ENCODE measurements at regions not wholly inside any gene's neighbourhood (a gene's known extent, or its start where the extent isn't known, plus 50 kb on each side); places are given as distances from the start of the nearest gene placed in this dataset.

- no peak overlapping the region for H3K9ac ChIP-seq (ENCODE audit: low read depth, low read length)
- in situ Hi-C loops (cut with MboI; ENCODE audit: low sequenced_read_pairs), result no loop called here
- H3K4ac ChIP-seq (ENCODE audit: low read depth, low read length), result no peak overlapping the region
- H4K20me1 ChIP-seq (ENCODE audit: insufficient read depth, low read length), result no peaks in the 10 kb centered on the region
- no peaks in the 10 kb centered on the region for H3K79me1 ChIP-seq (ENCODE audit: low read depth in 1 of 2, low read length in 2 of 2)
- no peak overlapping the region for H2BK20ac ChIP-seq (ENCODE audit: low read depth, low read length)
- peaks cover 52% of the 10 kb centered on the region for H3K27me3 ChIP-seq (ENCODE audit: control insufficient read depth, insufficient read depth, low read length)
- ATAC-seq (ENCODE audit: low read depth), result no peak
- dilution Hi-C loops (cut with HindIII; ENCODE audit: low sequenced_read_pairs, unreplicated experiment), result no loop called here
- no peak overlapping the region for H3K27ac ChIP-seq (ENCODE audit: insufficient read depth, low read length)
- H2AK9ac ChIP-seq (replicated peaks; ENCODE audit: low read depth, low read length, poor library complexity), result no peak overlapping the region
- no peak overlapping the region for H3K18ac ChIP-seq (ENCODE audit: low read depth, low read length)
- H3K9me1 ChIP-seq (ENCODE audit: insufficient read depth, low read length), result no peaks in the 10 kb centered on the region
- no peaks in the 10 kb centered on the region for H3K9me3 ChIP-seq (ENCODE audit: control insufficient read depth, insufficient read depth, low read length)
- no TSS peak for BruUV-seq (replicated peaks)
- no peaks in the 10 kb centered on the region for H3K4me1 ChIP-seq (ENCODE audit: control insufficient read depth, insufficient read depth, low read length)
- H3K4me2 ChIP-seq (ENCODE audit: low read depth, low read length), result no peak overlapping the region
- ChIA-PET CTCF (interaction anchor here (0.6 kb wide), 1 partner anchor 235 kb away, joined by 3 read pairs; no protein-coding TSS in a partner anchor), POLR2A (ENCODE audit: unreplicated experiment) (no interaction called here)
- H2AK5ac ChIP-seq (ENCODE audit: low read depth, low read length), result no peak overlapping the region
- H4K5ac ChIP-seq (ENCODE audit: low read depth, low read length), result no peak overlapping the region
- no peak overlapping the region for H3K23ac ChIP-seq (ENCODE audit: low read depth, low read length)
- H3K36me3 ChIP-seq (ENCODE audit: control insufficient read depth, insufficient read depth, low read length), result no peaks in the 10 kb centered on the region
- H4K8ac ChIP-seq (ENCODE audit: low read depth in 2 of 2, low read length in 2 of 2), result no peak overlapping the region
- no peak overlapping the region for H2AFZ ChIP-seq (replicated peaks; ENCODE audit: low read length, poor library complexity)
- no peak overlapping the region for H2BK120ac ChIP-seq (ENCODE audit: low read depth, low read length)
- H2BK5ac ChIP-seq (ENCODE audit: low read depth, low read length, poor library complexity, severe bottlenecking), result no peak overlapping the region
- H3K4me3 ChIP-seq (ENCODE audit: insufficient read depth, low read depth, low read length), result no peak overlapping the region
- intact Hi-C loops (cut with micrococcal nuclease), result no loop called here
- no peak overlapping the region for H3K14ac ChIP-seq (replicated peaks; ENCODE audit: low read depth, low read length)
- DNase-seq, result no peak
- H3K56ac ChIP-seq (ENCODE audit: extremely low read depth, insufficient read depth, low read length), result no peak overlapping the region
- H2BK15ac ChIP-seq (ENCODE audit: low read depth, low read length), result no peak overlapping the region
- TF ChIP-seq POLR2A (IDR thresholded peaks at IDR 0.05; ENCODE audit: low read depth, low read length), result no peak
- TF ChIP-seq RAD21 (IDR thresholded peaks at IDR 0.05; ENCODE audit: low read length), result no peak
- TF ChIP-seq FOS (IDR thresholded peaks at IDR 0.05; ENCODE audit: low read depth, low read length), result no peak
- no peak for TF ChIP-seq USF2 (IDR thresholded peaks at IDR 0.05; ENCODE audit: low read depth, low read length)
- no peak for TF ChIP-seq RCOR1 (IDR thresholded peaks at IDR 0.05; ENCODE audit: insufficient replicate concordance, low read length)
- no peak for TF ChIP-seq CTCF (conservative IDR thresholded peaks at IDR 0.05; ENCODE audit: low read depth, low read length)
- no peak for TF ChIP-seq CEBPB (IDR thresholded peaks at IDR 0.05; ENCODE audit: low read depth, low read length)
- TF ChIP-seq CHD1 (IDR thresholded peaks at IDR 0.05; ENCODE audit: low read depth, low read length), result no peak
- TF ChIP-seq SMC3 (IDR thresholded peaks at IDR 0.05; ENCODE audit: low read depth, low read length), result no peak
- TF ChIP-seq MXI1 (IDR thresholded peaks at IDR 0.05; ENCODE audit: borderline replicate concordance, low read depth, low read length), result no peak
- no peak for TF ChIP-seq NFE2L2 (IDR thresholded peaks at IDR 0.05; ENCODE audit: low read depth, low read length)
- TF ChIP-seq RFX5 (IDR thresholded peaks at IDR 0.05; ENCODE audit: low read depth, low read length), result no peak
- no peak for TF ChIP-seq BHLHE40 (IDR thresholded peaks at IDR 0.05; ENCODE audit: low read depth, low read length)
- TF ChIP-seq MAZ (IDR thresholded peaks at IDR 0.05; ENCODE audit: borderline replicate concordance, low read depth, low read length), result no peak
- WGBS, 2 experiments (ENCODE audit: extremely low coverage in 2 of 2, insufficient read length in 1 of 2), result no CpG with 5 or more reads among the region's 3 CpGs
- no peak overlapping the region for H4K91ac ChIP-seq (ENCODE audit: insufficient read depth, low read depth, low read length)
Measured at GRCh38 chr3:44061268-44061667, 180.4 kb upstream of the TOPAZ1 start.

Data from IMR-90 (cell line).